Astrocyte (in vitro differentiated cells and primary cell): ENCODE measurements at regions not wholly inside any gene's neighbourhood (a gene's known extent, or its start where the extent isn't known, plus 50 kb on each side); places are given as distances from the start of the nearest gene placed in this dataset.

Source experiments
- EZH2 ChIP-seq: IDR thresholded peaks from 2 replicates; pipeline ENCODE4 v1.6.1; 2012; ENCODE audit warnings: mild to moderate bottlenecking, low read length, inconsistent platforms; ENCODE audit not compliant: insufficient read depth
- TF ChIP-seq, protein P1 (sequence below): IDR thresholded peaks from 2 replicates; pipeline ENCODE4 v1.5.1; 2011; ENCODE audit warnings: low read depth, mild to moderate bottlenecking, inconsistent platforms, low read length, moderate library complexity; ENCODE audit not compliant: insufficient read depth

DNA sequence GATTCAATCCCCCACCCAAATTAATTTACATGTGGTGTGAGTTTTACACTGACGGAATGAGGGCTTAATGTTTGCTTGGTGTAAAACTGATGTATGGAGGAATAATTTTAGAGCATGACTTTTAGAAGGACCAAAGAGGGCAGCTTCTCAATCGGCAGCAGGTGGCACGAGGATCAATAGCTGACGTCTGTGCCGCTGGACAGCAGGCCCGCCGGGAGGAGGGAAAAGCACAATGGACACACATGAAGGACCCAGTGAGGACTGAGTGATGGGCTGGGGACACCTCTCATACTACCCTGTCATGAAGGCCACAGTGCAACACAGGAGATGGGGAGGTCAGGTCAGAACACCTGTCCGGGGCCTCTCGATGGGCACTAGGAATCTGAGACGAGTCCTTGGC is 61.4 kb upstream of the NSMCE3 start:
- TF ChIP-seq, protein P1, sequence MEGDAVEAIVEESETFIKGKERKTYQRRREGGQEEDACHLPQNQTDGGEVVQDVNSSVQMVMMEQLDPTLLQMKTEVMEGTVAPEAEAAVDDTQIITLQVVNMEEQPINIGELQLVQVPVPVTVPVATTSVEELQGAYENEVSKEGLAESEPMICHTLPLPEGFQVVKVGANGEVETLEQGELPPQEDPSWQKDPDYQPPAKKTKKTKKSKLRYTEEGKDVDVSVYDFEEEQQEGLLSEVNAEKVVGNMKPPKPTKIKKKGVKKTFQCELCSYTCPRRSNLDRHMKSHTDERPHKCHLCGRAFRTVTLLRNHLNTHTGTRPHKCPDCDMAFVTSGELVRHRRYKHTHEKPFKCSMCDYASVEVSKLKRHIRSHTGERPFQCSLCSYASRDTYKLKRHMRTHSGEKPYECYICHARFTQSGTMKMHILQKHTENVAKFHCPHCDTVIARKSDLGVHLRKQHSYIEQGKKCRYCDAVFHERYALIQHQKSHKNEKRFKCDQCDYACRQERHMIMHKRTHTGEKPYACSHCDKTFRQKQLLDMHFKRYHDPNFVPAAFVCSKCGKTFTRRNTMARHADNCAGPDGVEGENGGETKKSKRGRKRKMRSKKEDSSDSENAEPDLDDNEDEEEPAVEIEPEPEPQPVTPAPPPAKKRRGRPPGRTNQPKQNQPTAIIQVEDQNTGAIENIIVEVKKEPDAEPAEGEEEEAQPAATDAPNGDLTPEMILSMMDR = no peak
- TF ChIP-seq EZH2 = no peak
